ENCODE measurements at regions not wholly inside any gene's neighbourhood (a gene's known extent, or its start where the extent isn't known, plus 50 kb on each side); places are given as distances from the start of the nearest gene placed in this dataset.

- TF ChIP-seq, protein P1, sequence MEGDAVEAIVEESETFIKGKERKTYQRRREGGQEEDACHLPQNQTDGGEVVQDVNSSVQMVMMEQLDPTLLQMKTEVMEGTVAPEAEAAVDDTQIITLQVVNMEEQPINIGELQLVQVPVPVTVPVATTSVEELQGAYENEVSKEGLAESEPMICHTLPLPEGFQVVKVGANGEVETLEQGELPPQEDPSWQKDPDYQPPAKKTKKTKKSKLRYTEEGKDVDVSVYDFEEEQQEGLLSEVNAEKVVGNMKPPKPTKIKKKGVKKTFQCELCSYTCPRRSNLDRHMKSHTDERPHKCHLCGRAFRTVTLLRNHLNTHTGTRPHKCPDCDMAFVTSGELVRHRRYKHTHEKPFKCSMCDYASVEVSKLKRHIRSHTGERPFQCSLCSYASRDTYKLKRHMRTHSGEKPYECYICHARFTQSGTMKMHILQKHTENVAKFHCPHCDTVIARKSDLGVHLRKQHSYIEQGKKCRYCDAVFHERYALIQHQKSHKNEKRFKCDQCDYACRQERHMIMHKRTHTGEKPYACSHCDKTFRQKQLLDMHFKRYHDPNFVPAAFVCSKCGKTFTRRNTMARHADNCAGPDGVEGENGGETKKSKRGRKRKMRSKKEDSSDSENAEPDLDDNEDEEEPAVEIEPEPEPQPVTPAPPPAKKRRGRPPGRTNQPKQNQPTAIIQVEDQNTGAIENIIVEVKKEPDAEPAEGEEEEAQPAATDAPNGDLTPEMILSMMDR (conservative IDR thresholded peaks at IDR 0.05; ENCODE audit: low read depth, low read length): no peak
- no peak for TF ChIP-seq EZH2 (IDR thresholded peaks at IDR 0.05; ENCODE audit: borderline replicate concordance, low read depth, low read length, poor library complexity, severe bottlenecking)
These were observed 140.7 kb upstream of the SLC22A23 start for GRCh38 chr6:3597500-3598064.
